ENCODE measurements at regions not wholly inside any gene's neighbourhood (a gene's known extent, or its start where the extent isn't known, plus 50 kb on each side); places are given as distances from the start of the nearest gene placed in this dataset.

DNA sequence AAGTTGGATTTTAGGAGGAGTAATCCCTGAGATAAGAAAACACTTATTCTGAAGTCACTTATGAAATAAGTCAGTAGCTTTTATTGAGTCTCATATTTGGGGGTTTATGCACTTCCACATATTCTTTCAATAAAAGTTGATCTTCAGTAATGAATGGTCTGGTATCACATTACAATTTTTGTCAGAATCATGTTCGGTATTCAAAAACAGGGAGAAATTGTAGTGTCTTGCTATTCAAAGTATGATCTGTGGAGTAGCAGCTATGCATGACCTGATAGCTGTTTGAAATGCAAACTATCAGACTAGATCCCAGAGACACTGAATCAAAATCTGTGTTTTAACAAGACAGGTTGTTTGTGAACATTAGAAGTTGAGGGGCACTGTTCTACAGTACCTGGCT lies 857.6 kb downstream of the METTL15 start:
- TF ChIP-seq EZH2 (IDR thresholded peaks at IDR 0.05; ENCODE audit: borderline replicate concordance, low read depth, low read length, severe bottlenecking) = no peak
- TF ChIP-seq, protein P1, sequence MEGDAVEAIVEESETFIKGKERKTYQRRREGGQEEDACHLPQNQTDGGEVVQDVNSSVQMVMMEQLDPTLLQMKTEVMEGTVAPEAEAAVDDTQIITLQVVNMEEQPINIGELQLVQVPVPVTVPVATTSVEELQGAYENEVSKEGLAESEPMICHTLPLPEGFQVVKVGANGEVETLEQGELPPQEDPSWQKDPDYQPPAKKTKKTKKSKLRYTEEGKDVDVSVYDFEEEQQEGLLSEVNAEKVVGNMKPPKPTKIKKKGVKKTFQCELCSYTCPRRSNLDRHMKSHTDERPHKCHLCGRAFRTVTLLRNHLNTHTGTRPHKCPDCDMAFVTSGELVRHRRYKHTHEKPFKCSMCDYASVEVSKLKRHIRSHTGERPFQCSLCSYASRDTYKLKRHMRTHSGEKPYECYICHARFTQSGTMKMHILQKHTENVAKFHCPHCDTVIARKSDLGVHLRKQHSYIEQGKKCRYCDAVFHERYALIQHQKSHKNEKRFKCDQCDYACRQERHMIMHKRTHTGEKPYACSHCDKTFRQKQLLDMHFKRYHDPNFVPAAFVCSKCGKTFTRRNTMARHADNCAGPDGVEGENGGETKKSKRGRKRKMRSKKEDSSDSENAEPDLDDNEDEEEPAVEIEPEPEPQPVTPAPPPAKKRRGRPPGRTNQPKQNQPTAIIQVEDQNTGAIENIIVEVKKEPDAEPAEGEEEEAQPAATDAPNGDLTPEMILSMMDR (IDR thresholded peaks at IDR 0.05; ENCODE audit: borderline replicate concordance, extremely low read depth, low read length, poor library complexity, severe bottlenecking) = no peak

Data from DND-41 (cell line).